ENCODE measurements at regions not wholly inside any gene's neighbourhood (a gene's known extent, or its start where the extent isn't known, plus 50 kb on each side); places are given as distances from the start of the nearest gene placed in this dataset.

DNA sequence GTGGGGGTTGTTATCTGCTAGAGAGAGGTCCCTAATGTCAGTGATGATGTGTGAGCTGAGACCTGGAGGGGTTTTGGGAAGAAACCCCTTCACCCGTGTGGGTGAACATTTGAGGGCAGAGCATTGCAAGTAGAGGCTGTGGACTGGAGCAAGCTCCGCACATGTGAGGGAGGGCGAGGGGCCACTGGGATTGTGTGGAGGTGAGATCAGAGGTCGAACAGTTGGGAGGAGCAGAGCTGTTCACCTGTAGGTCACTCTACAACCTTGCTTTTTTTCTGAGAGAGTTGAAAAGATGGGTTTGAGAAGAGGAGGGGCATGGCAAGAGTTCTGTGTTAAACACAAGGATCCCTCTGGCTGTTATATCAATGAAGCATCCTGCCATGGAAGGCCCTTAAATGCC lies 480.4 kb upstream of the ZNF608 start:
- no peak for DNase-seq (ENCODE audit: low read depth, low spot score)
- Histone ChIP-seq H4K20me1 (ENCODE audit: control insufficient read depth, insufficient read depth) (no peaks in the 10 kb centered on the region), H3K27me3 (replicated peaks in 1 of 2; ENCODE audit: control insufficient read depth in 2 of 2, insufficient read depth in 2 of 2, low read length in 1 of 2) (no peaks in the 10 kb centered on the region), H3K4me3 (no peak overlapping the region), H3K4me1 (ENCODE audit: control insufficient read depth, insufficient read depth, low read length) (no peaks in the 10 kb centered on the region), H3K9me3 (replicated peaks; ENCODE audit: control insufficient read depth, insufficient read depth, low read length) (no peaks in the 10 kb centered on the region), H3K27ac (ENCODE audit: control insufficient read depth, insufficient read depth) (no peak overlapping the region), H3K9ac (ENCODE audit: control insufficient read depth, insufficient read depth, low read length) (no peak overlapping the region), H3K79me2 (ENCODE audit: control insufficient read depth, insufficient read depth, low read length) (no peaks in the 10 kb centered on the region), H3K4me2 (ENCODE audit: control insufficient read depth, insufficient read depth) (no peak overlapping the region), H2AFZ (ENCODE audit: control insufficient read depth, low read depth, low read length) (no peak overlapping the region), H3K36me3 (ENCODE audit: control insufficient read depth in 2 of 2, insufficient read depth in 2 of 2, low read length in 1 of 2) (no peaks in the 10 kb centered on the region)
- POLR2A ChIA-PET, result no interaction called here
- in situ Hi-C loops (cut with MboI) (no loop called here), intact Hi-C loops (cut with micrococcal nuclease; ENCODE audit: unreplicated experiment) (no loop called here)
- CTCF ChIA-PET, result interaction anchor here (1.8 kb wide), 1 partner anchor 13 kb away, joined by 3 read pairs; no protein-coding TSS in a partner anchor
- RAD21 ChIA-PET (ENCODE audit: unreplicated experiment), result no interaction called here
- TF ChIP-seq, protein P1, sequence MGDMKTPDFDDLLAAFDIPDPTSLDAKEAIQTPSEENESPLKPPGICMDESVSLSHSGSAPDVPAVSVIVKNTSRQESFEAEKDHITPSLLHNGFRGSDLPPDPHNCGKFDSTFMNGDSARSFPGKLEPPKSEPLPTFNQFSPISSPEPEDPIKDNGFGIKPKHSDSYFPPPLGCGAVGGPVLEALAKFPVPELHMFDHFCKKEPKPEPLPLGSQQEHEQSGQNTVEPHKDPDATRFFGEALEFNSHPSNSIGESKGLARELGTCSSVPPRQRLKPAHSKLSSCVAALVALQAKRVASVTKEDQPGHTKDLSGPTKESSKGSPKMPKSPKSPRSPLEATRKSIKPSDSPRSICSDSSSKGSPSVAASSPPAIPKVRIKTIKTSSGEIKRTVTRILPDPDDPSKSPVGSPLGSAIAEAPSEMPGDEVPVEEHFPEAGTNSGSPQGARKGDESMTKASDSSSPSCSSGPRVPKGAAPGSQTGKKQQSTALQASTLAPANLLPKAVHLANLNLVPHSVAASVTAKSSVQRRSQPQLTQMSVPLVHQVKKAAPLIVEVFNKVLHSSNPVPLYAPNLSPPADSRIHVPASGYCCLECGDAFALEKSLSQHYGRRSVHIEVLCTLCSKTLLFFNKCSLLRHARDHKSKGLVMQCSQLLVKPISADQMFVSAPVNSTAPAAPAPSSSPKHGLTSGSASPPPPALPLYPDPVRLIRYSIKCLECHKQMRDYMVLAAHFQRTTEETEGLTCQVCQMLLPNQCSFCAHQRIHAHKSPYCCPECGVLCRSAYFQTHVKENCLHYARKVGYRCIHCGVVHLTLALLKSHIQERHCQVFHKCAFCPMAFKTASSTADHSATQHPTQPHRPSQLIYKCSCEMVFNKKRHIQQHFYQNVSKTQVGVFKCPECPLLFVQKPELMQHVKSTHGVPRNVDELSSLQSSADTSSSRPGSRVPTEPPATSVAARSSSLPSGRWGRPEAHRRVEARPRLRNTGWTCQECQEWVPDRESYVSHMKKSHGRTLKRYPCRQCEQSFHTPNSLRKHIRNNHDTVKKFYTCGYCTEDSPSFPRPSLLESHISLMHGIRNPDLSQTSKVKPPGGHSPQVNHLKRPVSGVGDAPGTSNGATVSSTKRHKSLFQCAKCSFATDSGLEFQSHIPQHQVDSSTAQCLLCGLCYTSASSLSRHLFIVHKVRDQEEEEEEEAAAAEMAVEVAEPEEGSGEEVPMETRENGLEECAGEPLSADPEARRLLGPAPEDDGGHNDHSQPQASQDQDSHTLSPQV (IDR thresholded peaks at IDR 0.05), result no peak
- FAIRE-seq, result no peak
- ATAC-seq, result no peak
- SMC1A ChIA-PET (ENCODE audit: uncharacterized antibody, unreplicated experiment), result interaction anchor here (1.1 kb wide), 1 partner anchor 12 kb away, joined by 3 read pairs; no protein-coding TSS in a partner anchor
- BruUV-seq (replicated peaks), result no TSS peak
- WGBS (ENCODE audit: insufficient coverage, insufficient replicate concordance, low lambda C conversion rate, missing lambda C conversion rate), result 32% methylated on average over 4 of the region's 4 CpGs

DNA sequence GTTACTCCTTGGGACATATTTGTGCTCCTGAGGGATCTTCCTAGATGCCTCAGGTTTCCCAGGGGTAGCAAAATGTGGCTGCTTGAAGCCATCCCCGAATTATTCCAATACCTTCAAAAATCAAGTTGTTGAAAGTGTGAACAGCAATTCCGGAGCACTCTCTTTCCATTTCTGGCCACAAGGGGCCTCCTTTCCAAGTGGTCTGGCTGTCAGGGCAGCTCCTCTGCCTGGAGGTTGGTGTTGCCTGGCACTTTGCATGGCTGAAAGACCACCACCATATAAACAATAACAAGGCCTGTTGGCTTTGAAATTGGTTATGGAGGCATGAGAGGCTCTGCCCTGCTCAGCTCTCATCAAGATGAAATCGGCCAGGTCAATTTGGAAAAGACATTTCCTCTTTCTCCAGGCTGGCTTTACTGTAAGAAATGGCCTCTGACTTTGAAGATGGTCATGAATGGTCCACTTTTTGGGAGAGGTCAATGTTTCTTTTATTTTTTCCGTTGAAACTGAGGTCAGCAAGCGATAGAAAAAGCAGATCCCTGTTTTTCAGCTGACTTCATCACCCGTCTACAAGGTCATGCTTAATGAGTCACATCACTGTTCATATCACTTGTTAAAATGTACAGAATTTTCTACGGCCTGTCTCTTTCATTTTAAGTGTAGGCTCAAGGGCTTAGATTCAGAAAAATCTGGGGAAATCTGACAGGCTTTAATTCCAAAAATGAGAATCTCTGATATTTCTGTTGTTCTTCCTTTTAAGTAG lies 481.1 kb upstream of the ZNF608 start:
- in situ Hi-C loops (cut with MboI), result no loop called here
- no peak overlapping the region for H2AFZ ChIP-seq (ENCODE audit: control insufficient read depth, low read depth, low read length)
- no peak for DNase-seq (ENCODE audit: low read depth, low spot score)
- H3K27ac ChIP-seq (ENCODE audit: control insufficient read depth, insufficient read depth), result no peak overlapping the region
- TF ChIP-seq MTA2 (IDR thresholded peaks at IDR 0.05; ENCODE audit: low read depth) (no peak), CBFB (IDR thresholded peaks at IDR 0.05; ENCODE audit: low read depth) (no peak), NR2C2 (IDR thresholded peaks at IDR 0.05; ENCODE audit: borderline replicate concordance, control insufficient read depth, insufficient read length, low read depth) (no peak), RAD21 (IDR thresholded peaks at IDR 0.05; ENCODE audit: insufficient read depth, low read depth, low read length) (peak; percentile 26; the same call in 1 of the 2 replicates), ZNF622 (IDR thresholded peaks at IDR 0.05) (no peak), TARDBP (IDR thresholded peaks at IDR 0.05; ENCODE audit: borderline replicate concordance) (no peak)
- TF ChIP-seq, protein P2, sequence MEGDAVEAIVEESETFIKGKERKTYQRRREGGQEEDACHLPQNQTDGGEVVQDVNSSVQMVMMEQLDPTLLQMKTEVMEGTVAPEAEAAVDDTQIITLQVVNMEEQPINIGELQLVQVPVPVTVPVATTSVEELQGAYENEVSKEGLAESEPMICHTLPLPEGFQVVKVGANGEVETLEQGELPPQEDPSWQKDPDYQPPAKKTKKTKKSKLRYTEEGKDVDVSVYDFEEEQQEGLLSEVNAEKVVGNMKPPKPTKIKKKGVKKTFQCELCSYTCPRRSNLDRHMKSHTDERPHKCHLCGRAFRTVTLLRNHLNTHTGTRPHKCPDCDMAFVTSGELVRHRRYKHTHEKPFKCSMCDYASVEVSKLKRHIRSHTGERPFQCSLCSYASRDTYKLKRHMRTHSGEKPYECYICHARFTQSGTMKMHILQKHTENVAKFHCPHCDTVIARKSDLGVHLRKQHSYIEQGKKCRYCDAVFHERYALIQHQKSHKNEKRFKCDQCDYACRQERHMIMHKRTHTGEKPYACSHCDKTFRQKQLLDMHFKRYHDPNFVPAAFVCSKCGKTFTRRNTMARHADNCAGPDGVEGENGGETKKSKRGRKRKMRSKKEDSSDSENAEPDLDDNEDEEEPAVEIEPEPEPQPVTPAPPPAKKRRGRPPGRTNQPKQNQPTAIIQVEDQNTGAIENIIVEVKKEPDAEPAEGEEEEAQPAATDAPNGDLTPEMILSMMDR (IDR thresholded peaks at IDR 0.05 in 2 of 3, conservative IDR thresholded peaks at IDR 0.05 in 1 of 3; ENCODE audit: control insufficient read depth in 2 of 3, extremely low read depth in 1 of 3, insufficient read depth in 1 of 3, low read depth in 3 of 3, low read length in 3 of 3), result peak; percentile 28 to 43 (median 32); a peak in 5 of 6 replicates
- ChIA-PET SMC1A (ENCODE audit: uncharacterized antibody, unreplicated experiment) (interaction anchor here (0.7 to 1.1 kb wide), 2 partner anchors 11 to 145 kb away, joined by 3 read pairs; no protein-coding TSS in a partner anchor), CTCF (interaction anchor here (1.1 to 1.8 kb wide), 3 partner anchors 11 to 32 kb away, joined by 3 read pairs; no protein-coding TSS in a partner anchor), RAD21 (ENCODE audit: unreplicated experiment) (no interaction called here), POLR2A (no interaction called here)
- H3K27me3 ChIP-seq (replicated peaks in 1 of 2; ENCODE audit: control insufficient read depth in 2 of 2, insufficient read depth in 2 of 2, low read length in 1 of 2), result no peaks in the 10 kb centered on the region
- WGBS (ENCODE audit: insufficient coverage, insufficient replicate concordance, low lambda C conversion rate, missing lambda C conversion rate), result 25% methylated on average over 7 of the region's 7 CpGs
- no peaks in the 10 kb centered on the region for H3K9me3 ChIP-seq (replicated peaks; ENCODE audit: control insufficient read depth, insufficient read depth, low read length)
- intact Hi-C loops (cut with micrococcal nuclease; ENCODE audit: unreplicated experiment), result no loop called here
- H3K4me3 ChIP-seq, result no peak overlapping the region
- H3K4me2 ChIP-seq (ENCODE audit: control insufficient read depth, insufficient read depth), result no peak overlapping the region
- no peak for FAIRE-seq
- no peaks in the 10 kb centered on the region for H3K36me3 ChIP-seq (ENCODE audit: control insufficient read depth in 2 of 2, insufficient read depth in 2 of 2, low read length in 1 of 2)
- H4K20me1 ChIP-seq (ENCODE audit: control insufficient read depth, insufficient read depth), result no peaks in the 10 kb centered on the region
- peak; percentile 73 for ATAC-seq
- no peak overlapping the region for H3K9ac ChIP-seq (ENCODE audit: control insufficient read depth, insufficient read depth, low read length)
- no peaks in the 10 kb centered on the region for H3K79me2 ChIP-seq (ENCODE audit: control insufficient read depth, insufficient read depth, low read length)
- BruUV-seq (replicated peaks), result no TSS peak
- no peaks in the 10 kb centered on the region for H3K4me1 ChIP-seq (ENCODE audit: control insufficient read depth, insufficient read depth, low read length)

Measured in GM12878 (cell line).